NCI-H1105 treated with DMSO at 0.1 percent for 48 hours (cell line): ENCODE measurements at regions not wholly inside any gene's neighbourhood (a gene's known extent, or its start where the extent isn't known, plus 50 kb on each side); places are given as distances from the start of the nearest gene placed in this dataset.

Experiments
- DNase-seq: peaks from one replicate; lab custom pipeline; 2025; lab: John Stamatoyannopoulos, UW

- no peak for DNase-seq
Measured at GRCh38 chr10:4196183-4196582, 411.2 kb upstream of the KLF6 start.

- DNase-seq = no peak
Measured at GRCh38 chr10:4195213-4195612, 410.2 kb upstream of the KLF6 start.

GRCh38 chr10:4194231-4194630 lies 409.2 kb upstream of the KLF6 start:
- no peak for DNase-seq

- no peak for DNase-seq
Measured at GRCh38 chr10:4191894-4192293, 406.9 kb upstream of the KLF6 start.

GRCh38 chr10:4191354-4191753 lies 406.3 kb upstream of the KLF6 start:
- no peak for DNase-seq

GRCh38 chr10:4190876-4191275 lies 405.9 kb upstream of the KLF6 start:
- no peak for DNase-seq

- no peak for DNase-seq
Measured at GRCh38 chr10:4189281-4189680, 404.3 kb upstream of the KLF6 start.

GRCh38 chr10:4188406-4188805 lies 403.4 kb upstream of the KLF6 start:
- DNase-seq = no peak

- no peak for DNase-seq
Measured at GRCh38 chr10:4186849-4187540, 402.0 kb upstream of the KLF6 start.

GRCh38 chr10:4183761-4184261 lies 398.8 kb upstream of the KLF6 start:
- DNase-seq = no peak

- no peak for DNase-seq
Measured at GRCh38 chr10:4181621-4182049, 396.6 kb upstream of the KLF6 start.

- DNase-seq = no peak
Measured at GRCh38 chr10:4181081-4181480, 396.1 kb upstream of the KLF6 start.

- no peak for DNase-seq
Measured at GRCh38 chr10:4177791-4178190, 392.8 kb upstream of the KLF6 start.

GRCh38 chr10:4176500-4177281 lies 391.7 kb upstream of the KLF6 start:
- DNase-seq = no peak

- DNase-seq = no peak
Measured at GRCh38 chr10:4174197-4174596, 389.2 kb upstream of the KLF6 start.

- DNase-seq = no peak
Measured at GRCh38 chr10:4170633-4171314, 385.8 kb upstream of the KLF6 start.

- no peak for DNase-seq
Measured at GRCh38 chr10:4170181-4170580, 385.2 kb upstream of the KLF6 start.

- DNase-seq = no peak
Measured at GRCh38 chr10:4169448-4169847, 384.4 kb upstream of the KLF6 start.

GRCh38 chr10:4167216-4167615 lies 382.2 kb upstream of the KLF6 start:
- no peak for DNase-seq

- DNase-seq = no peak
Measured at GRCh38 chr10:4162571-4163286, 377.7 kb upstream of the KLF6 start.

GRCh38 chr10:4159173-4159572 lies 374.2 kb upstream of the KLF6 start:
- no peak for DNase-seq

GRCh38 chr10:4154191-4154715 lies 369.2 kb upstream of the KLF6 start:
- DNase-seq = no peak
